ENCODE measurements at regions not wholly inside any gene's neighbourhood (a gene's known extent, or its start where the extent isn't known, plus 50 kb on each side); places are given as distances from the start of the nearest gene placed in this dataset.

- TF ChIP-seq ATF3 (IDR thresholded peaks at IDR 0.05) (no peak), CTCF (IDR thresholded peaks at IDR 0.05; ENCODE audit: low read depth, low read length, missing input control) (no peak), JUND (IDR thresholded peaks at IDR 0.05) (no peak), FOXA1 (IDR thresholded peaks at IDR 0.05) (no peak), ZBTB33 (IDR thresholded peaks at IDR 0.05) (no peak), MAX (IDR thresholded peaks at IDR 0.05) (no peak), RAD21 (IDR thresholded peaks at IDR 0.05) (no peak), YY1 (IDR thresholded peaks at IDR 0.05) (no peak), REST (IDR thresholded peaks at IDR 0.05) (no peak)
Observed at GRCh38 chr10:128854963-128855362, 612.1 kb upstream of the MGMT start.

Measured in liver (tissue), 3 donors.